ENCODE measurements at regions not wholly inside any gene's neighbourhood (a gene's known extent, or its start where the extent isn't known, plus 50 kb on each side); places are given as distances from the start of the nearest gene placed in this dataset.
"Not testable (repeated sequence)": the region's sequence is repeated elsewhere in the genome, so short reads cannot be mapped to it uniquely, and the experiment has no call there.

- ChIA-PET CTCF (interaction anchor here (0.6 kb wide), 1 partner anchor 834 kb away, joined by 3 read pairs; no protein-coding TSS in a partner anchor), POLR2A (no interaction called here)
- Mint-ChIP-seq H3K27ac (ENCODE audit: low read depth, unreplicated experiment) (no peak overlapping the region), H3K9me3 (ENCODE audit: unreplicated experiment) (no peaks in the 10 kb centered on the region), H3K4me3 (ENCODE audit: unreplicated experiment) (no peak overlapping the region), H3K4me1 (ENCODE audit: insufficient read depth, unreplicated experiment) (no peaks in the 10 kb centered on the region), H3K36me3 (ENCODE audit: insufficient read depth, unreplicated experiment) (no peaks in the 10 kb centered on the region), H3K27me3 (ENCODE audit: insufficient read depth, unreplicated experiment) (no peaks in the 10 kb centered on the region)
- no TSS peak for BruUV-seq (replicated peaks)
- DNase-seq (ENCODE audit: unreplicated experiment) = no peak
- intact Hi-C loops (cut with micrococcal nuclease) = no loop called here
- no peak for TF ChIP-seq CTCF (IDR thresholded peaks at IDR 0.05; ENCODE audit: unreplicated experiment)
These were observed 100.9 kb downstream of the XRCC2 start for GRCh38 chr7:152574892-152575548.

GRCh38 chr7:152573186-152573585, 102.8 kb downstream of the XRCC2 start:
- BruUV-seq (replicated peaks); H3K4me3 Mint-ChIP-seq (ENCODE audit: unreplicated experiment); H3K4me1 Mint-ChIP-seq (ENCODE audit: insufficient read depth, unreplicated experiment); H3K27ac Mint-ChIP-seq (ENCODE audit: low read depth, unreplicated experiment); intact Hi-C loops (cut with micrococcal nuclease); CTCF ChIA-PET; H3K36me3 Mint-ChIP-seq (ENCODE audit: insufficient read depth, unreplicated experiment); H3K9me3 Mint-ChIP-seq (ENCODE audit: unreplicated experiment); DNase-seq (ENCODE audit: unreplicated experiment); H3K27me3 Mint-ChIP-seq (ENCODE audit: insufficient read depth, unreplicated experiment); POLR2A ChIA-PET: not testable (repeated sequence)

GRCh38 chr7:152572101-152572500, 103.8 kb downstream of the XRCC2 start:
- intact Hi-C loops (cut with micrococcal nuclease) = no loop called here
- no peaks in the 10 kb centered on the region for H3K36me3 Mint-ChIP-seq (ENCODE audit: insufficient read depth, unreplicated experiment)
- POLR2A ChIA-PET = no interaction called here
- H3K27me3 Mint-ChIP-seq (ENCODE audit: insufficient read depth, unreplicated experiment) = no peaks in the 10 kb centered on the region
- H3K27ac Mint-ChIP-seq (ENCODE audit: low read depth, unreplicated experiment) = no peak overlapping the region
- TF ChIP-seq CTCF (IDR thresholded peaks at IDR 0.05; ENCODE audit: unreplicated experiment) = no peak
- H3K4me1 Mint-ChIP-seq (ENCODE audit: insufficient read depth, unreplicated experiment) = no peaks in the 10 kb centered on the region
- H3K4me3 Mint-ChIP-seq (ENCODE audit: unreplicated experiment) = no peak overlapping the region
- BruUV-seq (replicated peaks) = no TSS peak
- CTCF ChIA-PET = interaction anchor here (0.5 to 0.6 kb wide), 2 partner anchors 112 to 152 kb away, joined by 3 to 5 read pairs; no protein-coding TSS in a partner anchor
- DNase-seq (ENCODE audit: unreplicated experiment) = no peak
- no peaks in the 10 kb centered on the region for H3K9me3 Mint-ChIP-seq (ENCODE audit: unreplicated experiment)

GRCh38 chr7:152571068-152571467, 104.9 kb downstream of the XRCC2 start:
- intact Hi-C loops (cut with micrococcal nuclease) = no loop called here
- H3K9me3 Mint-ChIP-seq (ENCODE audit: unreplicated experiment) = no peaks in the 10 kb centered on the region
- CTCF ChIA-PET = interaction anchor here (0.7 kb wide), 1 partner anchor 53 kb away, joined by 4 read pairs; no protein-coding TSS in a partner anchor
- no peak for TF ChIP-seq CTCF (IDR thresholded peaks at IDR 0.05; ENCODE audit: unreplicated experiment)
- POLR2A ChIA-PET = no interaction called here
- no peak overlapping the region for H3K4me3 Mint-ChIP-seq (ENCODE audit: unreplicated experiment)
- no TSS peak for BruUV-seq (replicated peaks)
- no peak for DNase-seq (ENCODE audit: unreplicated experiment)
- H3K4me1 Mint-ChIP-seq (ENCODE audit: insufficient read depth, unreplicated experiment) = no peaks in the 10 kb centered on the region
- H3K36me3 Mint-ChIP-seq (ENCODE audit: insufficient read depth, unreplicated experiment) = no peaks in the 10 kb centered on the region
- H3K27ac Mint-ChIP-seq (ENCODE audit: low read depth, unreplicated experiment) = no peak overlapping the region
- H3K27me3 Mint-ChIP-seq (ENCODE audit: insufficient read depth, unreplicated experiment) = no peaks in the 10 kb centered on the region
